ENCODE measurements at regions not wholly inside any gene's neighbourhood (a gene's known extent, or its start where the extent isn't known, plus 50 kb on each side); places are given as distances from the start of the nearest gene placed in this dataset.

DNA sequence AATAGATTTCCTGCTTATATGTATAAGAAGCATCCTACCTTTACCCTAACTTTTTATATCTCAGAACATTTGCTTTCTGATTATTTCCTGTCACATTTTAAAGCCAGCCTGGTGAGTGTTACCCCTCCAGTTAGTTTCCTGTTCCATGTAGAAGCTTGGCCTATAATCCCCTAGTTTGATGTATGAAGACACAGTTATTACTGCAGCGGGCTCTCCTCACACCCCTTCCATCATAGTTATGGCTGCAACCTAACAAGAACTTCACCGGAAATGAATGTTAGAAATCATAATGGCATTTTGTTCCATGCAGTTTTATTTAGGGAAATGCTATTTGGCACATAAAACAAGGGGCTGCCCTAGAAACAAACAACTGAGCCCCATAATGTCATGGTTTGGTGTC lies 400.2 kb upstream of the SETBP1 start:
- Histone ChIP-seq H3K4me1 (no peaks in the 10 kb centered on the region), H3K4me3 (no peak overlapping the region), H3K27me3 (no peaks in the 10 kb centered on the region), H3K27ac (no peak overlapping the region), H3K36me3 (no peaks in the 10 kb centered on the region), H3K9me3 (no peaks in the 10 kb centered on the region)
- DNase-seq: no peak
- no peak for TF ChIP-seq CTCF (IDR thresholded peaks at IDR 0.05)
- intact Hi-C loops (cut with DNase I): no loop called here
- ATAC-seq: no peak

GRCh38 chr18:44286049-44286448 lies 394.6 kb upstream of the SETBP1 start:
- intact Hi-C loops (cut with DNase I): no loop called here
- Histone ChIP-seq H3K9me3 (no peaks in the 10 kb centered on the region), H3K4me1 (no peaks in the 10 kb centered on the region), H3K27ac (no peak overlapping the region), H3K27me3 (no peaks in the 10 kb centered on the region), H3K4me3 (no peak overlapping the region), H3K36me3 (no peaks in the 10 kb centered on the region)
- ATAC-seq: no peak
- TF ChIP-seq CTCF (IDR thresholded peaks at IDR 0.05): no peak
- no peak for DNase-seq

DNA sequence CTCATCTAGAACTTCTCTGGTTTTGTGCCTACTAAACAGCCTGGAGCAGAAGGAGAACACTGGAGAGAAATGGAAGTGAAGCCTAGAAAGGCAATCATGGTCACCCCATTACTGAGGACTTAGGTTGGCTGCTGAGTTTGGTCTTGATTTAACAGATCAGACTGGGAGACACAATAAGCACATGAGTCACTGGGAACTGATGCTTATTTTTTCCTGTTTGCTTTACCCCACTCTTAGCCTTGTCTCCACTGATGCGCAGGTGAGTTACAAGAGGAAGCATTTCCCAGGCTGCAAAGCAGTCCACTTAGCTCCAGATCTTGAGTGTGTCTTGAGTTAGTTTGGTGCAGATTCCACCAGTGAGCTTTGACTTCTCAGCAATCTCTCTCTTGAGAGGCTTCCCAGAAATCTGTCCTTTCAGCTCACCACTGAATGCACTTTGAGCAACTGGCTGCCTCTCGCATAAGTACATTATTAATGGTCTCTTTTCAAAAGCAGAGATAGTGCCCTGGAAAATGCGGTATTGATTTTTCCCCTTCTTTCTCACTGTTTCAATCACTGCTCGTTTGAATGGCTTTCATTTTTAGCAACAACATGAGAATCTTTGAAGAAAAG lies 390.2 kb upstream of the SETBP1 start:
- TF ChIP-seq CTCF (IDR thresholded peaks at IDR 0.05): no peak
- Histone ChIP-seq H3K36me3 (no peaks in the 10 kb centered on the region), H3K4me3 (no peak overlapping the region), H3K4me1 (no peaks in the 10 kb centered on the region), H3K27ac (no peak overlapping the region), H3K9me3 (no peaks in the 10 kb centered on the region), H3K27me3 (no peaks in the 10 kb centered on the region)
- intact Hi-C loops (cut with DNase I): no loop called here
- ATAC-seq: no peak
- DNase-seq: no peak

- no peak overlapping the region for H3K4me3 ChIP-seq
- H3K27me3 ChIP-seq: no peaks in the 10 kb centered on the region
- ATAC-seq (no peak), DNase-seq (no peak)
- no peak for TF ChIP-seq CTCF (IDR thresholded peaks at IDR 0.05)
- no peaks in the 10 kb centered on the region for H3K36me3 ChIP-seq
- H3K27ac ChIP-seq: no peak overlapping the region
- H3K9me3 ChIP-seq: no peaks in the 10 kb centered on the region
- intact Hi-C loops (cut with DNase I): no loop called here
- H3K4me1 ChIP-seq: no peaks in the 10 kb centered on the region
Observed at GRCh38 chr18:44298566-44298965, 382.1 kb upstream of the SETBP1 start.

- TF ChIP-seq CTCF (IDR thresholded peaks at IDR 0.05): no peak
- Histone ChIP-seq H3K9me3 (no peaks in the 10 kb centered on the region), H3K4me1 (no peaks in the 10 kb centered on the region), H3K4me3 (no peak overlapping the region), H3K27ac (no peak overlapping the region), H3K27me3 (no peaks in the 10 kb centered on the region), H3K36me3 (no peaks in the 10 kb centered on the region)
- intact Hi-C loops (cut with DNase I): no loop called here
- ATAC-seq (no peak), DNase-seq (no peak)
Observed at GRCh38 chr18:44309185-44309584, 371.5 kb upstream of the SETBP1 start.

All from upper lobe of right lung (tissue), 1 donor.